NCI-H82 treated with DMSO at 0.1 percent for 48 hours (cell line): ENCODE measurements at regions not wholly inside any gene's neighbourhood (a gene's known extent, or its start where the extent isn't known, plus 50 kb on each side); places are given as distances from the start of the nearest gene placed in this dataset.
"Not testable (repeated sequence)": the region's sequence is repeated elsewhere in the genome, so short reads cannot be mapped to it uniquely, and the experiment has no call there.

Source experiments
- DNase-seq: peaks from one replicate; lab custom pipeline; 2025; ENCODE audit not compliant: unreplicated experiment; lab: John Stamatoyannopoulos, UW

DNA sequence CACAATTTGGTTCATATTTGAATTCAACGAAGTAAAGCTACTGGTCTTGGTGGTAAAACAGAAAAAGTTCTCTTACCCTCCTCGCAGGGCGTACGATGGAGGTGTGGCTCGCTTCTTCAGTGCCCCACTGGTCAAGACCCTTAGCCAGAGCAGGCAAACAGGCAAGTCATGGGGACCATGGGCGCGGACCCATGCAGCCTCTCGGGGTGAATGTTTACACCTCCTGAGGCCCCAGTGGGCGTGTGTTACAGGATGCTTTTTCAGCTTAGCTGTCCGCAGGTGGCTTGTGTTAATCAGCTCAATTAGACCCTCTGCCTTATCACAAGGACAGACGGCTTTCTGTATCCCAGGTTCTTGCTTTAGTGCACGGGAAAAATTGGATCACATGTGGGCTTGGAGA is 991.8 kb downstream of the GBE1 start:
- no peak for DNase-seq

DNA sequence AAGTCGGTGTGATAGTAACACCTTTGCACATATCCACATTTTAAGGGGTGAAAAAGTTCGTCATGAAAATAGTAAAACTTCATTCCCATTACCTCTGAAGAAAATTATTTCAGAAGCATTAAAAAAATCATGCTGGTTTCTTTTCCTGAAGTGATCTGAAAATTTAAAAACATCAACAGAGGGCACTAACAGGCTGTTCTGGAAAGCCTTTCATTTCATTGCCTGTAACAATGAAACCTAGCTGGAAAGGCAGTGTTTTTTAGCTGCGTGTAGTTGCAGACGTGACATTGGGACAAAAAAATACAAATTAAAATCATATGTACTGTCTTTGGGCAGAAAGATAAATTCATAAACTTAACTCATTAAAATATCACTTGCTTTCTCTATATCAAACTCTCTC is 993.8 kb downstream of the GBE1 start:
- no peak for DNase-seq

DNA sequence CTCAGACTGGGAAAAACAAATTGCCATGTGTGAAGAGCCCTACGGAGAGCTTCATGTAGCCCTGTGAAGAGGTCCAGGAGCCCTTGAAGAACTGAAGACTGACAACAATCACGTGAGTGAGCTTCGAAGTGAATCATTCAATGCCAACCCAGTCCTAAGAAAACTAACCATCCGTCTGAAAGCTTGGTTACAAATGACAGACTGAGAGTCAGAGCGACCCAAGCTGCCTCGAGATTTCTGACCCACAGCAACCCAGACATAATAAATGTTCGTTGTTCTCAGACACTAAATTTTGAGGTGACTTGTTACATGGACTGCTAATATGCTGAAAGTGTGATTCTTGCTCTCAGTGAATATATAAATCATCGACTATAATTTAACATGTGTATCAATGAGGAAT is 987.2 kb upstream of the ROBO1 start:
- DNase-seq = no peak

DNA sequence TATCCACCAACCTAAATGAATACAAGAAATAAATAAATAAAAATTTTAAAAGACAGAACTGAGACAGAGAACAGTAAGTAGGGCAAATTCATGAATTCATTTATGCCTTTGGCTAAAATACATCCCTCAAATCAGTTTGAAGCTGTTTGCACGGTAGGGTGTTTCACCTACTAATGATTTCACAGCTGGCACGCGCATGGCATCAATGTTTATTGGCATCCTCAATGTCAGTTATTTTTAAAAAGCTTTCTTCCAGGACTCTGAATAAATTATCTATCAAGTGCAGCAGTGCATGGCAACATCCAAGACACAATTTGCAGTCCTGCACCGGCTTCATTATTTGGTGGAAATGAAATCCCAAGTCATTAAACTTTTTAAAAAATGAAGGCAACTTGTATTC is 985.2 kb upstream of the ROBO1 start:
- no peak for DNase-seq

DNA sequence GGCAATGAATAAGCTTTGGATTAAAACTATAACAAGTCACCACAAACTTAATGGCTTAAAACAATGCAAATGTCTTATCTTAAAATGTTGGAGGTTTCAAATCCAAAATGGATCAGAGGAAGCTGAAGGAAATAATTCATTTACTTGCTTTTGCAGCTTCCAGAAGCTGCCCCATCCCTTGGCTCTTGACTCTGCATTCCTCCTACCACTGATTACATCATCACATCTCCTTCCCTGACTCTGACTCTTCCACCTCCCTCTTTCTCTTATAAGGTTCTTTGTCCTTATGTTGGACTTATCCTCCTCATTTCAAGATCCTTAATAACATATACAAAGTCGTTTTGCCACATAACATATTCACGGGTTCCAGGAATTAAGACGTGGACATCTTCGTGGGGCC is 982.8 kb upstream of the ROBO1 start:
- DNase-seq = no peak

DNA sequence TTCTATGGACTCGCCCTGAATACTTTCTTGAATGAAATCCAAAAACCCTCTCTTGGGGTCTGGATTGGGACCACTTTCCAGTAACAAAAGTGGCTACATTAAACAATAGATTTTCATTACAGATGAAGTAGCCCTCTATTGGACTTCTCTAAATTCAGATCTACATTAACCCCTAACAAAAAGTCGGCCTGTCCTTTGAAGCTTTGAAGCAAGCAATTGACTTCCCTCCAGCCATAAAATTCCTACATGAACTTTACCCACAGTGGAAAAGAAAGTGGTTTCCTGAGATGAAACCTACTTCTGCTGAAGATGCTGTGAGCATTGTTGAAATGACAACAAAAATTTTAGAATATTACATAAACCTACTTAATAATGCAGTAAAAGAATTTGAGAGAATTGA is 967.1 kb upstream of the ROBO1 start:
- DNase-seq = no peak

DNA sequence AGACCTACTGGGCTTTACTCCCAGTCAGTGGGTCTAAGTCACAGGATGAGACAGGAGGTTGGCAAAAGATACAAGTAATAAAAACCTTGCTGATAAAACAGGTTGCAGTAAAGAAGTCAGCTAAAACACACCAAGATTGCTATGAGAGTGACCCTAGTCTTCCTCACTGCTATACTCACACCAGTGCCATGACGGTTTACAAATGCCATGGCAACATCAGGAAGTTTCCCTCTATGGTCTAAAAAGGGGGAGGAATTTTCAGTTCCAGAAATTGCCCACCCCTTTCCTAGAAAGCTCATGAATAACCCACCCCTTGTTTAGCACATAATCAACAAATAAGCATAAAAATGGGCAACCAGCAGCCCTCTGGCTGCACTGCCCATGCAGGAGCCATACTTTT is 966.7 kb upstream of the ROBO1 start:
- no peak for DNase-seq

DNA sequence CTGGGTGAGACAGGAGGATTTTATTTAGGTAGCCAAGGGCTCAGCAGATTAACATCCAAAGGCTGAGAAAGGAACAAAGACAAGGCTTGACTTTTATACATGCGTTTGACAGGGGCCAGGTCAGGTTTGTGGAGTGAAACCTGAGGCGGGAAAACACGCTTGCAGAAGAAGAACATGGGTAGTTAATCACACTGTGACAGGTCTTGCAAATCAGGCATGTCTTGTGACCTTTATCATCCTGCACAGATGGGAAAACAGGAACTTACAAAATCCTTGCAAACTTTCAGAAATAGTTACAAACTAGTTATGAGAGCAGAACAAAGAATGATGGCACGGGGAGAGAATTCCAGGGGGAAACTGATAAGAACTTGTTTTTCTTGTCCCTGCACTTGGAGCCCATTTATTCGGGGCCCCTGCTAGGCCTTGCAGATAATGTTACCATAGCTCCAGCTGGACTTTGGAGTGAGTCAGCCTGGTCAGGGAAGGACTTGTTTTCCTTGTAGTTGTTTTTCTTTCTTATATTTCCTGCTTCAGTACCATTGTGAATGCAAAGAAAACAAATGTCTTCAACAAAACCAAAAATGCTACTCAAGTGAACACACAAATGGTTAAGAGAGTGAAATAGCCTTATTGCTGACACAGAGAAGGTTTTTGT is 965.9 kb upstream of the ROBO1 start:
- DNase-seq = no peak

DNA sequence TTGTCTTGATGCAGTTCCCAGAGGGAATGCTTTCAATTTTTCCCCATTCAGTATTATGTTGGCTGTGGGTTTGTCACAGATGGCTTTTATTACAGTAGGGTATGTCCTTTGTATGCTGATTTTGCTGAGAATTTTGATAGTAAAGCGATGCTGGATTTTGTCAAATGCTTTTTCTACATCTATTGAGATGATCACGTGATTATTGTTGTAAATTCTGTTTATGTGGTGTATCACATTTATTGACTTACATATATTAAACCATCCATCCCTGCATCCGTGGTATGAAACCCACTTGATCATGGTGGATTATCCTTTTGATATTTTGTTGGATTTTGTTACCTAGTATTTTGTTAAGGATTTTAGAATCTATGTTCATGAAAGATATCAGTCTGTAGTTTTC is 959.8 kb upstream of the ROBO1 start:
- not testable (repeated sequence) for DNase-seq

DNA sequence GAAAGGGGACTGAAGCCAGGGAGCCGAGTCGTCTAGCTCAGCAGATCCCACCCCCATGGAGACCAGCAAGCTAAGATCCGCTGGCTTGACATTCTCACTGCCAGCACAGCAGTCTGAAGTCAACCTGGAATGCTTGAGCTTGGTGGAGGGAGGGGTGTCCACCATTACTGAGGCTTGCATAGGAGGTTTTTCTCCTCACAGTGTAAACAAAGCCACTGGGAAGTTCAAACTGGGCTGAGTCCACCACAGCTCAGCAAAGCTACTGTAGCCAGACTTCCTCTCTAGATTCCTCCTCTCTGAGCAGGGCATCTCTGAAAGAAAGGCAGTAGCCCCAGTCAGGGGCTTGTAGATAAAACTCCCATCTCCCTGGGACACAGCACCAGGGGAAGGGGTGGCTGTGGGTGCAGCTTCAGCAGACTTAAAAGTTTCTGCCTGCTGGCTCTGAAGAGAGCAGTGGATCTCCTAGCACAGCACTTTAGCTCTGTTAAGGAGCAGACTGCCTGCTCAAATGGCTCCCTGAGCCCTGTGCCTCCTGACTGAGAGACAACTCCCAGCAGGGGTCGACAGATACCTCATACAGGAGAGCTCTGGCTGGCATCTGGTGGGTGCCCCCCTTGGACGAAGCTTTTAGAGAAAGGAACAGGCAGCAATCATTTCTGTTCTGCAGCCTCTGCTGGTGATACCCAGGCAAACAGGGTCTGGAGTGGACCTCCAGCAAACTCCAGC is 942.0 kb upstream of the ROBO1 start:
- not testable (repeated sequence) for DNase-seq

DNA sequence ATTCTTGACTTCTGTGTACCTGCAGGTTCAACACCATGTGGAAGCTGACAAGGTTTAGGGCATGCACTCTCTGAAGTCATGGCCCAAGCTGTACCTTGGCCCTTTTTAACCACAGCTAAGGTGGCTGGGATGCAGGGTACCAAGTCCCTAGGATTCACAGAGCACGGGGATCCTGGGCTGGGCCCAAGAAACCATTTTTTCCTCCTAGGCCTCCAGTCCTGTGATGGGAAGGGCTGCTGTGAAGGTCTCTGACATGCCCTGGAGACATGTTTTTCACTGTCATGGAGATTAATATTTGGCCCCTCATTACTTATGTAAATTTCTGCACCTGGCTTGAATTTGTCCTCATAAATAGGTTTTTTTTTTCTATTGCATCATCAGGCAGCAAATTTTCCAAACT is 937.5 kb upstream of the ROBO1 start:
- no peak for DNase-seq

DNA sequence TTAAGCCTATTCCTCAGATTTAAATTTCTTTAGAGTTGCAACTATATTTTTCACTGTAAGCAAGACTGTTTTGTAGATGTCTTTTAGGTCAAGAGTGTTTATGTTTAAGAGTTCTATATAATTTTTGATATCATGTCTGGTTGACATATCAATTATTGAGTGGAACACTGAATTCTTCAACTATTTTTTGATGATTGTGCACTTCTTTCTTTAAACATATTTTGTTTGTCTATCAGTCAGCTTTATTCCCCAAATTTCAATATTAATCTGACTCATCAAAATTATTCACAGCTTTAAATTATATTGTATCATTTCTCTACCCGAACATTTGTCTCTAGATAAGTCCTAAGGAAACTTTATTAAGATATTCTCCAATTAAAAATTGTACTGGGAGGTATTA is 933.6 kb upstream of the ROBO1 start:
- no peak for DNase-seq

DNA sequence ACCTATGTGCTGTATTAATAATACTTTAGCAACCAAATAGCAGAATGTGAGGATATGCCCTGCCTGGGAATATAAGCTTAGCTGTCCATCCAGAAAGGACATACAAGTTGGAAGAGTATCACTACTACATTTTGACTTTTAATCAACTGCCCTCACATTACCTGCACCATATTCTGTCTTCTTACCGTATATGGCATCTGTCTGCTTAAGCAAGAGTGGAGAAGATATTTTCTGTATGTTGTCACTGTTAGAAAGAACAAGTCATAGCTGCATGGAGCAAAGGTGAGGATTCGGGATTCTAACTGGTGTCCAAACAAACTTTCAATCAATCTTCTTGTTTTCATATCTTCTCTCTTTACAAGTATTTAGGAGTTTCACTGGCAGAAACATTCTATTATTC is 929.5 kb upstream of the ROBO1 start:
- DNase-seq = no peak

DNA sequence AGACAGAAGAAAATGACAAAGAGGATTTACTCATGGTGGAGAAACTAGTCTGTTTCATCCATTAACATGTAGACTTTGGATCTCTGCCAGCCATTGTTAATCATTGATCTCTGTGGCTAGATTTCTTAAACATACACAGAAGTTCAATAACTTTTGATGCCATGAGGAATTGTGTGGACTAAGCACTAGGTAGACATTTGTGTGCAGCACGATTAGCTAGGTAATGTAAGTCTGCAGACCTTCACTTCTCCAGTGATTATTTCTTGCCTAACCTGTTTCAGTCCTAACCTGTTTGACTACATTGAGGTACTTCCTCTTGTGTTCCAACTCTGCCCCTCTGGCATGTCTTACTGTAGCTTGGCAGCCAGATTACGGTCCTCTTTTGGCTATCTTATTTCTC is 928.5 kb upstream of the ROBO1 start:
- DNase-seq = no peak

DNA sequence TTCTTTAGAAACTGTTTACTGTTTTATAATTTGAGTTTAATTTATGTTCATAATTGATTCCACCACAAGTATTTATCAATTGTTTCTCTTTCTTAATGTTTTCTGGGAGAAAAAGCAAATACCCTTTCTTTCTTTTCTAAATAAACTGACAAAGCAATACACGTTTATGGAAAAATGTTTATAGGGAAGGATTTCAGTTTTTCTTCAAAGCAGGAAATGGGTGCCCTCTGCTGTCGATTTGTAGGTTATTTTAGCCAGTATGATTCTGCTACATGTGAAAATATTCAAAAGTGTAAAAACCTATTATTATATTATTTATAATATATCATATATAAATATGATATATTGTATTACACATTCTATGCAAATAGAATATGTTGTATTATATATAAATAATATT is 921.0 kb upstream of the ROBO1 start:
- peak; percentile 9 for DNase-seq

DNA sequence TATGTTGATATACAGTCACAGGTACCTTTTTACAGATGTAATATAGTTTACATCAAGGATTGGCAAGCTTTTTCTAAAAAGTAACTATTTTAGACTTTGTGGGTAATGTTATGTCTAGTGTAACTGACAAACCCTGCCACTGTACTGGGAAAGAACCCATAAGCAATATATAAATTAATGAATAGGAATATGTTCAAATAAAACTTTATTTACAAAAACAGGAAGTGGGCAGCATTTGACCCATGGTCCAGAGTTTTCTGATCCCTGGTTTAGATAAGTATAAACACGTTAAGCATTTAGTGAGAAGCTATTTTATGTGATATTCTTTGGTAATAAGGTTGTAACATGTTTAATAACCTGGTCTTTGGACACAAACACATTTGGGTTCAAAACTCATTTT is 915.2 kb upstream of the ROBO1 start:
- DNase-seq = no peak

DNA sequence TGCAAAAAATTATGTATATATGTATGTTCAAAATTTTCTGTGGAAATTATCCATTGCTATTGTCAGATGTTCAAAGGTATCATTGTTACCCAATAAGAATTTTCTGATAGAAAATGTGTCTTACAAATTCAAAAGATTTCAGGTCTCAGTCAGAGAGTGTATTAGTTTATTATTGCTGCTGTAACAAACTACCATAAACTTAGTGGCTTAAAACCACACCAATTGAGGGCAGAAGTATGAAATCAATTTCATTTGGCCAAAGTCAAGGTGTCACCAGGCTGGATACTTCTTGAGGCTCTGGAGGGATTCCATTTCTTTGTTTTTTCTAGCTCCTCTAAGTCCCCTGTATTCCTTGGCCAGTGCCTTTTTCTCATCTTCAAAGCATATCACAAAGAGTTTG is 914.4 kb upstream of the ROBO1 start:
- no peak for DNase-seq

DNA sequence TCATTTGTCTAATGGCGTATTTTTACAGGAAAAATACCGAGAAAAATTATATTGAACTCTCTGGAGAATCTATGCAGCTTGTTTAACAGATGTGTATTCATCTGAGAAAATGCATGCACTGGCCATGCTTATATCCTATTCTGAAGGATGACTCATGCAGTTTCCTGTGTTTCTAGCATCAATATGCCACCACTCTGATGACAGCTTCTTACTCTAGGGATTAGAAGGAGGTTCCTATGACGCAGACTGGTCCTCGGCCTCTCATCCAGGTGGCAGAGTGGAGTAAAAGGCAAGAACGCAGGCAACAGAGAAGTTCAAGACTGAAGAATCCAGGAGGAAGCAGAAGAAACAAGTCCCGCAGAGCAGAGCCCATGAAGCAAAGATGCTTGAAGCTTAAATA is 910.0 kb upstream of the ROBO1 start:
- no peak for DNase-seq

DNA sequence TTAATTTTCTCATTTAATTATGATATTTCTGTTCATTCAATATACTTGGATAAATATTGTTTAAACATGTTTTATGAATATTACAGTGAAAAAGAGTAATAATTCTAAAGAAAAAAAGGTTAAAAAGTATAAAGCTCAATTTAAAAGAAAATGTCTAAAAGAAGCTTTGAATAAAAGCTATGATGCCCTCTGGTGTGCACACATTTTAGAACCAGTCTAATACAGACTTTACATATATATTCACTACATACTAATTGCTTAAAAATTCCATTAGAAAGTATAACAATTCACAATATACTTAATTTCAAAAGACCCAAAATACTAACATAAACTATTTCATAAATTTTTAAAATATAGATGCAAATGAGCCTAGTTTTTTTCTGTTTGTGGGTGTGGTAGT is 909.1 kb upstream of the ROBO1 start:
- DNase-seq = no peak

DNA sequence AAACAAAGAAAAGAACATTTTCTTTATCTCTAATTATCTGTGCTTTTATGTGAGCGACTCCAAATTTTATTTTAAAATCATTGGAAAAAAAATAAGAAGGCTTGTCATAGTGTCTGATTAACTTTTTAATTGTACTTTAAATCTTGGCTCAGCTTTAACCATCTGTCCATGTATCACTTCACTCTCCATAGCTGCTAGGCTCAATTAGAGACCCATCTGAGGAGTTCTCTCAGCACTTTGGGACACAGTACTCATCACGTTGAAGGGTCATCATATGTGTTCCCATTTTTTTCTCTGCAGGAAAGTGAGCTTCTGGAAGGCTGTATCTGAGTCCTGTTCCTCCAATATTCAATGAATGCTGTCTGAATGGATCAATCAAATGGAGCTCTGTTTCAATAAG is 908.5 kb upstream of the ROBO1 start:
- no peak for DNase-seq

DNA sequence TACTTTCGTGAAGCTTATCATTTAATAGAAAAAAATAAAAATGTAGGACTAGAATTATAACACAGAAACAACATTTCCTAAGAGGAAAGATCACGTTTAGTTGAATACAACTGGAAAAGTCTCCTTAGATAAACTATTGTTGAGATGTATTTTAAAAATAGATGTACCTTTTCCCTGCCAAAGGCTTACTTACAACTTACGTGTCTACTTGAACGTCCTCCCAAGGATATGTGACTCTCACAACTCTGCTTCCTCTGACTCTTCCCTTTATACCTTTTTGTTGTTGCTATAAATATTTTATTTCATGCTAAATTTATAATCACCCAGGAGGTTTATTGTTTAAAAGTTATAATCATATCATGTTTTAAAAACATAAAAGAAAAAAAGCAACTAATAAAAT is 908.0 kb upstream of the ROBO1 start:
- DNase-seq = no peak

DNA sequence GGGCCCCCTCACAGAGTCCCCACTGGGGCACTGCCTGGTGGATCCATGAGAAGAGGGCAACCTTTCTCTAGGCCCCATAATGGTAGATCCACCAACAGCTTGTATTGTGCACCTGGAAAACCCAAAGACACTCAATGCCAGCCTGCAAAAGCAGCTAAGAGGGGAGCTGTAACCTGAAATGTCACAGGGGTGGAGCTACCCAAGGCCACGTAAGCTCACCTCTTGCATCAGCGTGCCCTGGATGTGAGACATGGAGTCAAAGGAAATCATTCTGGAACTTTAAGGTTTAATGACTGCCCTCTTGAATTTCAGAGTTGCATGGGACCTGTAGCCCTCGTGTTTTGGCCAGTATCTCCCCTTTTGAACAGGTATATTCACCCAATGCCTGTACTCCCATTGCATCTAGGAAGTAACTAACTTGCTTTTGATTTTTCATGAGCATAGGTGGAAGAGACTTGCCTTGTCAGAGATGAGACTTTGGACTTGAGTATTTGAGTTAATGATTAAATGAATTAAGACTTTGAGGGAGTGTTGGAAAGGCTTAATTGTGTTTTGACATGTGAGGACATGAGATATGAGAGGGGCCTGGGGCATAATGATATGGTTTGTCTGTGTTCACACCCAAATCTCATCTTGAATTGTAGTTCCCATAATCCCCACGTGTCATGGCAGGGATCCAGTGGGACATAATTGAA is 900.9 kb upstream of the ROBO1 start:
- no peak for DNase-seq

DNA sequence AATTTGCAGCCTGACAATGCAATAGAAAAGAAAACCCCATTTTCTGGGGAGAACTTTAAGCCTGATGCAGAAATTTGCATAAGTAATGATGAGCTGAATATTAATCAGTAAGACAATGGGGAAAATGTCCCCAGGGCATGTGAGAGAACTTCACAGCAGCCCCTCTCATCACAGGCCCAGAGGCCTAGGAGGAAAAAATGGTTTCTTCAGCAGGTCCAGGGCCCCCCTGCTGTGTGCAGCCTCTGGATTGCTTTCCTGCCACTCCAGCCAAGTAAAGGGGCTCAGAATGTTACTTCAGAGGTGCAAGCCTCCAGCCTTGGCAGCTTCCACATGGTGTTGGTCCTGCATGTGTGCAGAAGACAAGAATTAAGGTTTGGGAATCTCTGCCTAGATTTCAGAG is 900.3 kb upstream of the ROBO1 start:
- DNase-seq = no peak
